ENCODE measurements at regions not wholly inside any gene's neighbourhood (a gene's known extent, or its start where the extent isn't known, plus 50 kb on each side); places are given as distances from the start of the nearest gene placed in this dataset.

- DNase-seq, result no peak
Measured at GRCh38 chr2:203789618-203790017, 78.0 kb upstream of the CTLA4 start.

- no peak for DNase-seq
Measured at GRCh38 chr2:203790134-203790852, 77.3 kb upstream of the CTLA4 start.

GRCh38 chr2:203796248-203797010 is 71.1 kb upstream of the CTLA4 start:
- no peak for DNase-seq

GRCh38 chr2:203797276-203797675 is 70.3 kb upstream of the CTLA4 start:
- DNase-seq, result no peak

GRCh38 chr2:203797712-203798111 is 69.9 kb upstream of the CTLA4 start:
- no peak for DNase-seq

- DNase-seq, result no peak
Measured at GRCh38 chr2:203798296-203799087, 69.1 kb upstream of the CTLA4 start.

GRCh38 chr2:203799908-203800307 is 67.7 kb upstream of the CTLA4 start:
- no peak for DNase-seq

GRCh38 chr2:203800783-203801182 is 66.8 kb upstream of the CTLA4 start:
- no peak for DNase-seq

GRCh38 chr2:203802342-203803052 is 65.1 kb upstream of the CTLA4 start:
- DNase-seq, result no peak

GRCh38 chr2:203803053-203803429 is 64.5 kb upstream of the CTLA4 start:
- DNase-seq, result no peak

GRCh38 chr2:203804070-203804469 is 63.5 kb upstream of the CTLA4 start:
- no peak for DNase-seq

GRCh38 chr2:203804764-203805485 is 62.6 kb upstream of the CTLA4 start:
- no peak for DNase-seq

- no peak for DNase-seq
Measured at GRCh38 chr2:203805486-203805838, 62.1 kb upstream of the CTLA4 start.

GRCh38 chr2:203806761-203807160 is 60.8 kb upstream of the CTLA4 start:
- no peak for DNase-seq

- no peak for DNase-seq
Measured at GRCh38 chr2:203808046-203808750, 59.4 kb upstream of the CTLA4 start.

- no peak for DNase-seq
Measured at GRCh38 chr2:203809084-203809521, 58.5 kb upstream of the CTLA4 start.

- no peak for DNase-seq
Measured at GRCh38 chr2:203809991-203810510, 57.5 kb upstream of the CTLA4 start.

- no peak for DNase-seq
Measured at GRCh38 chr2:203811491-203812221, 55.9 kb upstream of the CTLA4 start.

GRCh38 chr2:203812294-203813221 is 55.0 kb upstream of the CTLA4 start:
- no peak for DNase-seq

- DNase-seq, result no peak
Measured at GRCh38 chr2:203813684-203814083, 53.9 kb upstream of the CTLA4 start.
